PC-3 (cell line): ENCODE measurements at regions not wholly inside any gene's neighbourhood (a gene's known extent, or its start where the extent isn't known, plus 50 kb on each side); places are given as distances from the start of the nearest gene placed in this dataset.

Experiments
- EZH2 ChIP-seq: fragments of 300-600 bp; sonication (generic); IDR thresholded peaks from one replicate; pipeline ENCODE4 v1.6.1; 2017; ENCODE audit warnings: antibody characterized with exemption, mild to moderate bottlenecking, low read length; ENCODE audit not compliant: unreplicated experiment
- TF ChIP-seq, protein P1 (sequence below): fragments of 300-600 bp; sonication (generic); conservative IDR thresholded peaks from 2 replicates; pipeline ENCODE4 v1.5.1; 2017; ENCODE audit warnings: antibody characterized with exemption, low read depth, mild to moderate bottlenecking, low read length

DNA sequence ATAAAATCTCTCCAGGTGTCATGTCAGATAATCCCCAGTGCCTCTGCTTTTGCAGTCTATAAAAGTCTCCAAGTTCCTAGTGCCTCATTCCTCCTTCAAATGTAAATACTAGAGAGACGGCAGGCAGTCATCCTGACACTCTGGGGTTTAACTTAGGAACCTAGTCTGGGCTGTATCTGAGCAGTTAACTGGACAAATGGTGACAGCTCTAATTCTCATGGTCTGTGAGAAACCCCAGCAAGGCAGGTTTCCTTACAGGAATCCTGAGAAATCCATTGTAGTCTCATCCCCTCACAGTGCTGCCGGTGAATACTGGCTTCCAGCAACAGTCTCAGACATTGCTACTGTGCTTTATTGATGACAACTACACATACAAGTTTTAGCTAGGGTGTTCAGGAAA, 246.8 kb downstream of the SNCA start:
- TF ChIP-seq, protein P1, sequence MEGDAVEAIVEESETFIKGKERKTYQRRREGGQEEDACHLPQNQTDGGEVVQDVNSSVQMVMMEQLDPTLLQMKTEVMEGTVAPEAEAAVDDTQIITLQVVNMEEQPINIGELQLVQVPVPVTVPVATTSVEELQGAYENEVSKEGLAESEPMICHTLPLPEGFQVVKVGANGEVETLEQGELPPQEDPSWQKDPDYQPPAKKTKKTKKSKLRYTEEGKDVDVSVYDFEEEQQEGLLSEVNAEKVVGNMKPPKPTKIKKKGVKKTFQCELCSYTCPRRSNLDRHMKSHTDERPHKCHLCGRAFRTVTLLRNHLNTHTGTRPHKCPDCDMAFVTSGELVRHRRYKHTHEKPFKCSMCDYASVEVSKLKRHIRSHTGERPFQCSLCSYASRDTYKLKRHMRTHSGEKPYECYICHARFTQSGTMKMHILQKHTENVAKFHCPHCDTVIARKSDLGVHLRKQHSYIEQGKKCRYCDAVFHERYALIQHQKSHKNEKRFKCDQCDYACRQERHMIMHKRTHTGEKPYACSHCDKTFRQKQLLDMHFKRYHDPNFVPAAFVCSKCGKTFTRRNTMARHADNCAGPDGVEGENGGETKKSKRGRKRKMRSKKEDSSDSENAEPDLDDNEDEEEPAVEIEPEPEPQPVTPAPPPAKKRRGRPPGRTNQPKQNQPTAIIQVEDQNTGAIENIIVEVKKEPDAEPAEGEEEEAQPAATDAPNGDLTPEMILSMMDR: no peak
- TF ChIP-seq EZH2: no peak
